ENCODE measurements at regions not wholly inside any gene's neighbourhood (a gene's known extent, or its start where the extent isn't known, plus 50 kb on each side); places are given as distances from the start of the nearest gene placed in this dataset.

- H3K27ac ChIP-seq = no peak overlapping the region
- DNase-seq (ENCODE audit: low read depth in 1 of 2, low spot score in 1 of 2) = peak; percentile 19 to 28
- no peaks in the 10 kb centered on the region for H3K36me3 ChIP-seq
- peaks cover 6% of the 10 kb centered on the region for H3K4me1 ChIP-seq (ENCODE audit: low read depth)
- no peak overlapping the region for H3K4me3 ChIP-seq
- H3K9me3 ChIP-seq (ENCODE audit: low read depth) = no peaks in the 10 kb centered on the region
- no peaks in the 10 kb centered on the region for H3K27me3 ChIP-seq
- TF ChIP-seq CTCF (IDR thresholded peaks at IDR 0.05; ENCODE audit: low read depth, low read length) = no peak
Observed at GRCh38 chr3:135905058-135905724, 60.3 kb upstream of the PPP2R3A start.

- Histone ChIP-seq H3K36me3 (no peaks in the 10 kb centered on the region), H3K27ac (no peak overlapping the region), H3K4me3 (no peak overlapping the region), H3K4me1 (ENCODE audit: low read depth) (peaks cover 6% of the 10 kb centered on the region), H3K9me3 (ENCODE audit: low read depth) (no peaks in the 10 kb centered on the region), H3K27me3 (no peaks in the 10 kb centered on the region)
- DNase-seq (ENCODE audit: low read depth in 1 of 2, low spot score in 1 of 2) = no peak
- TF ChIP-seq CTCF (IDR thresholded peaks at IDR 0.05; ENCODE audit: low read depth, low read length) = no peak
Observed at GRCh38 chr3:135907422-135908165, 57.9 kb upstream of the PPP2R3A start.

- Histone ChIP-seq H3K27ac (no peak overlapping the region), H3K27me3 (no peaks in the 10 kb centered on the region), H3K9me3 (ENCODE audit: low read depth) (no peaks in the 10 kb centered on the region), H3K36me3 (no peaks in the 10 kb centered on the region), H3K4me3 (no peak overlapping the region), H3K4me1 (ENCODE audit: low read depth) (peaks cover 6% of the 10 kb centered on the region)
- no peak for TF ChIP-seq CTCF (IDR thresholded peaks at IDR 0.05; ENCODE audit: low read depth, low read length)
- DNase-seq (ENCODE audit: low read depth in 1 of 2, low spot score in 1 of 2) = no peak
Observed at GRCh38 chr3:135908225-135908624, 57.3 kb upstream of the PPP2R3A start.

- no peak for DNase-seq (ENCODE audit: low read depth in 1 of 2, low spot score in 1 of 2)
- H3K36me3 ChIP-seq = no peaks in the 10 kb centered on the region
- no peaks in the 10 kb centered on the region for H3K9me3 ChIP-seq (ENCODE audit: low read depth)
- H3K27me3 ChIP-seq = no peaks in the 10 kb centered on the region
- H3K4me1 ChIP-seq (ENCODE audit: low read depth) = peaks cover 6% of the 10 kb centered on the region
- H3K4me3 ChIP-seq = no peak overlapping the region
- no peak overlapping the region for H3K27ac ChIP-seq
- TF ChIP-seq CTCF (IDR thresholded peaks at IDR 0.05; ENCODE audit: low read depth, low read length) = no peak
Observed at GRCh38 chr3:135908737-135909136, 56.8 kb upstream of the PPP2R3A start.

GRCh38 chr3:135911110-135911509 is 54.4 kb upstream of the PPP2R3A start:
- Histone ChIP-seq H3K36me3 (no peaks in the 10 kb centered on the region), H3K27ac (no peak overlapping the region), H3K27me3 (no peaks in the 10 kb centered on the region), H3K4me3 (no peak overlapping the region), H3K4me1 (ENCODE audit: low read depth) (peaks cover 6% of the 10 kb centered on the region), H3K9me3 (ENCODE audit: low read depth) (no peaks in the 10 kb centered on the region)
- no peak for TF ChIP-seq CTCF (IDR thresholded peaks at IDR 0.05; ENCODE audit: low read depth, low read length)
- DNase-seq (ENCODE audit: low read depth in 1 of 2, low spot score in 1 of 2) = no peak
